HUES6 (cell line): ENCODE measurements at regions not wholly inside any gene's neighbourhood (a gene's known extent, or its start where the extent isn't known, plus 50 kb on each side); places are given as distances from the start of the nearest gene placed in this dataset.
"Not testable (repeated sequence)": the region's sequence is repeated elsewhere in the genome, so short reads cannot be mapped to it uniquely, and the experiment has no call there.

ENCODE experiments used
- H3K27ac ChIP-seq: 2 replicates; pipeline ENCODE4 v1.7.0; 2013; ENCODE audit warnings: low read depth, mild to moderate bottlenecking, low read length, inconsistent platforms
- H3K27me3 ChIP-seq: 2 replicates; pipeline ENCODE4 v1.6.1; 2013; ENCODE audit warnings: low read length; ENCODE audit not compliant: control insufficient read depth, insufficient read depth
- H3K36me3 ChIP-seq: 2 replicates; pipeline ENCODE4 v1.6.1; 2013; ENCODE audit warnings: low read length; ENCODE audit not compliant: control insufficient read depth, insufficient read depth
- H3K4me1 ChIP-seq: 2 replicates; pipeline ENCODE4 v1.6.1; 2013; ENCODE audit warnings: low read length; ENCODE audit not compliant: control insufficient read depth, insufficient read depth
- H3K4me3 ChIP-seq: 2 replicates; pipeline ENCODE4 v1.5.1; 2013; ENCODE audit warnings: low read depth, low read length
- H3K9ac ChIP-seq: one replicate; pipeline ENCODE4 v1.6.1; 2013; ENCODE audit warnings: mild to moderate bottlenecking, low read length
- H3K9me3 ChIP-seq: 2 replicates; pipeline ENCODE4 v1.6.1; 2013; ENCODE audit warnings: low read depth, low read length; ENCODE audit not compliant: control insufficient read depth, insufficient read depth

DNA sequence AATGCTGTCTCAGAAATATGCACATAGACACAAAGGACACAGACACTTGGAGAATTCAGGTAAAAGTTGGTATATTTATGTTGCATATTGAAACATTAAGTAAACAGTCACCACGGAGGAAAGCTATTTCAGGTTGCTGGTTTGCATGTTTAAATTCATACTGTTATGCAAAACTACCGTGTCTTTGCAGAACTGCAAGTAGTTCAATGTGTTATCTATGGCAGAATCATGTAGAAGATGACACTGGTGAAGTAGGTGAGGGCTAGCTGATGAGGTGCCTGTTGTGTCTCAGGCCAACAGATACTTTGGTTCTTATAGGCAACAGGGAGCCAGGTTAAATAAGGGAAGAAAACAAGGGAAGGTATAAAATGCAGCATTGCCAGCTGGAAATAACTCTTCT is 511.3 kb downstream of the DIPK2A start:
- peaks cover 11% of the 10 kb centered on the region; the same call in 1 of the 2 replicates for H3K4me1 ChIP-seq
- H3K27ac ChIP-seq, result no peak overlapping the region

DNA sequence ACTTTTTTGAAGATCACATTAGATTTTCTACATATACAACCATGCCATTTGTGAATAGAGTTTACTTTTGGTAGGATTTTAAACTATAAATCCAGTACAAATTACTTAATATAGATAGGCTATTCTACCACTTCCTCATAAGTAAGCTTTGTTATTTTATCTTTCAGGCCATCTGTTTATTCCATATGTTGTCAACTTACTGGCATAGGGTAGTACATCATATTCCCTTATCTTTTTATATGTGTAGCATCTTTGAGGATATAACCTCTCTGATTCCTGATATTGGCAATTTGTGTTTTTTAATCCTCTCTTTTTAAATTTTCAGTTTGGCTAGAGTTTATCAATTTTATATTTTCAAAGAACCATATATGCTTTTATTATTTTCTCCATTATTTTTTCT is 515.4 kb downstream of the DIPK2A start:
- H3K27me3 ChIP-seq, result no peaks in the 10 kb centered on the region
- no peaks in the 10 kb centered on the region for H3K36me3 ChIP-seq
- no peak overlapping the region for H3K4me3 ChIP-seq
- peaks cover 11% of the 10 kb centered on the region; the same call in 1 of the 2 replicates for H3K4me1 ChIP-seq
- no peaks in the 10 kb centered on the region for H3K9me3 ChIP-seq
- H3K9ac ChIP-seq, result no peak overlapping the region
- H3K27ac ChIP-seq, result no peak overlapping the region

More for the DNA sequence above, 511.3 kb downstream of the DIPK2A start:
- no peaks in the 10 kb centered on the region for H3K9me3 ChIP-seq
- no peak overlapping the region for H3K9ac ChIP-seq
- H3K36me3 ChIP-seq, result no peaks in the 10 kb centered on the region
- no peaks in the 10 kb centered on the region for H3K27me3 ChIP-seq
- no peak overlapping the region for H3K4me3 ChIP-seq

DNA sequence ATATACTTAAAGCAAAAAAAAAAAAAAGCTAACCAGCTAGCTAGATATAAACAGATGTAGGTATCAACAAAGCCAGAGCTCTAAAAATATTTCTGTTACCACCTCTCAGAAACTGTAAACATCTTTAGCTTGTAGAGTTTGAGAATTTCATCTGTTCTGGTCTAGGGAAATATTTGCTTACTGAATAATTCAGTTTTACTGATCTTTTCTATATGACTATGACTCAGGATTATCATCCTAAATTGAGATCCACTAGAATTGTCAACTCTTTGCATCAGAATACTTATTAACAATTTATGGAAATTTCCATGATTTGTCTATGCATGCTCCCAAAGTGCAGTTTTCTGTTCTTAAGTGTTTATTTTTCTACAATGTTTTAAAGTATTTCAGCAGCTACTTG is 517.3 kb downstream of the DIPK2A start:
- Histone ChIP-seq H3K4me1 (0 out of 2 replicates have a peak, but pooled peaks cover 5% of the 10 kb centered on the region), H3K9me3 (no peaks in the 10 kb centered on the region), H3K36me3 (no peaks in the 10 kb centered on the region), H3K9ac (no peak overlapping the region), H3K27ac (no peak overlapping the region), H3K4me3 (no peak overlapping the region), H3K27me3 (no peaks in the 10 kb centered on the region)

DNA sequence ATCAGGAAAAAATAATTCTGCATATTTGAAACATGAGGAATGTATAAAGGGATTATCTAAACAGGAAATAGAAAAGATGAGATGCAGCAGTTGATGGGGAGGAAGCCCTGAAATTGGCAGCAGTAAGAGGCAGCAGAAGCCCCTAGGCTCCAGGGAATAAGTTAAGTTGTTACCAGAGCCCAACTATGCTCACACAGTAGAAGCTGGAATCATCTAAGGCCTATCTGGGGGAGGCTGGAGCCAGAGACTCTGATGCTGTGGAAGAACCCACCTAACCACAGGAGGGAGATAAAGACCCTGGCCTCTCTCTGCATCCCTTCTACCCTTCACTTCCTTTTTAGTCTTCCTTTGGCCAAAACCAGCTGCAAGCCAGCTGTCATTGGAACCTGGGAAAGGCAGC is 519.7 kb downstream of the DIPK2A start:
- Histone ChIP-seq H3K9ac (no peak overlapping the region), H3K27ac (no peak overlapping the region), H3K4me1 (no peaks in the 10 kb centered on the region; the same call in 1 of the 2 replicates), H3K36me3 (no peaks in the 10 kb centered on the region), H3K9me3 (no peaks in the 10 kb centered on the region), H3K27me3 (no peaks in the 10 kb centered on the region), H3K4me3 (no peak overlapping the region)

DNA sequence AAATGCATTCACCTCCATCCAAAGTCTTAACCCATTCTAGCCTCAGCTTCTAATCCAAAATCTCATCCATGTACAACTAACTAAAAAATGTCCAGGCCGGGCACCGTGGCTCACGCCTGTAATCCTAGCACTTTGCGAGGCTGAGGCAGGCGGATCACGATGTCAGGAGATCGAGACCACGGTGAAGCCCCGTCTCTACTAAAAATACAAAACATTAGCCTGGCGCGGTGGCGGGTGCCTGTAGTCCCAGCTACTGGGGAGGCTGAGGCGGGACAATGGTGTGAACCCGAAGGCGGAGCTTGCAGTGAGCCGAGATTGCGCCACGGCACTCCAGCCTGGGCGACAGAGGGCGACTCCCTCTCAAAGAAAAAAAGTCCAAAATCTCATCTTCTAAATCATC is 523.0 kb downstream of the DIPK2A start:
- not testable (repeated sequence) for H3K27me3 ChIP-seq, H3K4me1 ChIP-seq, H3K9me3 ChIP-seq, H3K4me3 ChIP-seq, H3K36me3 ChIP-seq, H3K9ac ChIP-seq, H3K27ac ChIP-seq

DNA sequence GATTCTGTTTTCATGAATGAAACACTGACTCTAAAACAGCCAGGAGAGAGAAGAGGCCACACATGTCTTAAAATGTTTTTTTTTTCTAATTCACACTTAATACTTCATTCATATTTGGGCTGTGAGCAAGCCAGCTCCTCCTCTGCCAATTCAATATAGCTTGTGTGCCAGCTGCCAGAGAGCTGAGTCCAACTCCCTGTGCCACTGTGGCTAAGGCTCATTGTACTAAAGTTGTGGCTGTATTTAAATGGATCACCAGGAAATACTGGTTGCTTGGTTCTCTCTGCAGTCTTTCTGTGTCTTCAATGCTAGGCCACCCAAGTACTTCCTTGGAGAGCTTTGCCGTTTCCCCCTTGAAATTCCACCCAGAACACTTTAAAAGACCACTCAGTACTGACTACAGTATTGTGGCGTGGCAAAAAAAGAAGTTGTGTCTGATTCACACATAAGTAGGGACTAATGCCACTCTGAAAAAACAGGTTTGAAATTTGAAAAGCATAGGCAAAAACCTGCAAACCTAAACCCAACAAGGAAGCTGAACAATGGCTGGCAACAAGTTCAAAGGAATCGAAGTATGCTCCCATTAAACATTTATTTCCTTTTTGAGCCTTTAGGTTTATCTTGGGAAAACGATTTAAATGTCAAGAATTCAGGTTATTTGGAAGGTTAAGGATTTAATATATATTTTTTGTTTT is 524.7 kb downstream of the DIPK2A start:
- Histone ChIP-seq H3K9ac (no peak overlapping the region), H3K36me3 (no peaks in the 10 kb centered on the region), H3K4me1 (no peaks in the 10 kb centered on the region; the same call in 1 of the 2 replicates), H3K27me3 (no peaks in the 10 kb centered on the region), H3K4me3 (no peak overlapping the region), H3K9me3 (no peaks in the 10 kb centered on the region), H3K27ac (no peak overlapping the region)

DNA sequence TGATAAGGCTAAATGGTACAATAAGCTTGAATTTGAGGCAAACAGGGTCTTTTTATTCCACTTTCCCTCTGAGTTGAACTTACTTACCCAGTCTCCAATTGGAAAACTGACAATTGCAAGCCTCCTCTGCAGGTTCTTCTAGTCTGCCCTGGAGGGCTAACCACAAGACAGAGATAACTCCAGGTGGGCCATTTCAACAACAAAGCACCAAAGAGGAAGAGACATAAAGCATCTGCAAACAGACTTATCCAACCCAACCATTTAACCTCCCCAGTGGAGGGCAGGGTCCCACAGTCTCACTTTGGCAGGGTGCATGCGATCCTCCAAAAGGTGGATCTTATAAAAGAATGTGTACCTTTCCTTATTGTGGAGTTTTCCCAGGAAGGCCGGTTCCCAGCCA is 525.8 kb downstream of the DIPK2A start:
- Histone ChIP-seq H3K27me3 (no peaks in the 10 kb centered on the region), H3K4me3 (no peak overlapping the region), H3K36me3 (no peaks in the 10 kb centered on the region), H3K9ac (no peak overlapping the region), H3K4me1 (peaks cover 5% of the 10 kb centered on the region), H3K9me3 (no peaks in the 10 kb centered on the region), H3K27ac (no peak overlapping the region)

DNA sequence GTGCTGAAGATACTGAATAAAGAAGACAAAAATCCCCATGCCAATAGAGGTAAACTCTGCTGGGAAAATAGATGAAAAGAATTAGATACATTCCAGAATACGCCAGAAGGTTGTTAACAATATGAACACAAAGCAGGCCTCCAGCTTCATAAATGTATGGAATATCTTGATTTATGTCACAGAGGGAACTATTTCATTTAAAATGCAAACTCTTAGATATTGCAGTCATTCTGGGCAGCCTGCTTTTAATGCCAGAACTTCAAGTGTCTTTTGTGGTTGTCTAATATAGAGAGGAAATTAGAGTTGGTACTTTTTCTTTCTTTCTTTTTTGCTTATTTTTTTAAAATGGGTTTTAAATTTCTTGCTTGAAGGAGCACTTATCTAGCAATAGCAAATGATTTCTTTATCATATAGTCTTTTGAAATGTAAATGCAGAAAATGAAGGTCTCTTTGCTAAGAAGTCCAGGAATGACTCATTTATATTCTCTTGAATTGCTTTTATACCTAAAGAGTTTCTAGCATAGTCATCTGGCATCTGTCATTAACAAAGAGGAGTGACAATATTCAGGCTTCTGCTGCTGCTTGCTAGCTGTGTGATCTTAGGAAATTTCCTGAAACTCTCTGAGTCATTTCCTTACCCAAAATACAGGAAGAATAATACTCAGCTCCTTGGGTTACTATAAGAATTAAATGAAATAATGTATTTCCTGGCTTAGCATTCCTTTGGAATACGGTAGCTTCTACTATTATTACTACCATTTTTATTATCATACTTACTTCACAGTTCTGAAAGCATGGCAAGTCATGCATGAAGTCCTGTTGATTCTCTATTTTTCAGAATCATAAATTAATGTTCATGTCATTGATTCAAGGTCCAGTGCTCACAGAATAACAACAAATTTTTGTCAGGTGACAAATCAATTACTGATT is 527.6 kb downstream of the DIPK2A start:
- H3K4me3 ChIP-seq, result no peak overlapping the region
- H3K27me3 ChIP-seq, result no peaks in the 10 kb centered on the region
- no peak overlapping the region for H3K27ac ChIP-seq
- H3K9ac ChIP-seq, result no peak overlapping the region
- H3K36me3 ChIP-seq, result no peaks in the 10 kb centered on the region
- peaks cover 9% of the 10 kb centered on the region for H3K4me1 ChIP-seq
- no peaks in the 10 kb centered on the region for H3K9me3 ChIP-seq

DNA sequence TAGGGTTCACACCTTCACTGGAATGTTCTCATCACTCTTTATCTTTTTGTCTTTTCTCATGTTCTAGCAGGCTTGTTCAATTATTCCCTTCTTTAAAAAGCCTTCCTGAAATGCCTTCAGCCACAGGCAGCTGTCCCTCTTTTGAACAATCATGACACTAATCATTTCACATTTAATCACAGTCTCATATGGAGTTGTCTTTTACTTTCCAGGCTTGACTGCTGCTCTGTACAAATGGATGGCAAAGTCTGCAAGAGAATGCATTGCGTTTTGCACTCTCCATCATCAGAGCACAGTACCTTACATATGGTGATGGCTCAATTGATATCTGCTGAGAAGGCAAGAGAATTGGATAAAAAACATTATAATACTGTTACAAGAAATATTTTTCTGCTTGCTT is 529.8 kb downstream of the DIPK2A start:
- H3K36me3 ChIP-seq, result no peaks in the 10 kb centered on the region
- H3K4me1 ChIP-seq, result peaks cover 9% of the 10 kb centered on the region
- H3K9me3 ChIP-seq, result no peaks in the 10 kb centered on the region
- H3K27me3 ChIP-seq, result no peaks in the 10 kb centered on the region
- no peak overlapping the region for H3K4me3 ChIP-seq
- H3K9ac ChIP-seq, result no peak overlapping the region
- H3K27ac ChIP-seq, result no peak overlapping the region

DNA sequence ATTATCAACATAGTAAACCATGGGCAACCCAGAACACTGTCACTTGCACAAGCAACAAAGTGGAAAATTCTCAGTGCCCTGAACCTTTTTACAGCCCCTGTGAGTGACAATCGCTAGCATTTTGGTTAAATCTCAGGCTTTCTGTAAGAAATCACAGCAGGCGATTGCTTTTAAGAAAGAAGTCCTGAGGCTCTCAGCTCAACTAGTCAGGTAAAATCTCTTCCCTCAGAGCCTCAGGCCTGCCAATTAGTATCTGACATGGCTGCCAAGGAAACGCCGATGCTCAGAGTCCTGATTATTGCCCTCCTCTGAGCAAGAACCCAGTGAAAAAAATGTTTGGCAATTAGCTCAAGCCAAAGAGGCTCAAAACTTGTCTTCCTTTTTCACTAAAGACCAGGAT is 530.8 kb downstream of the DIPK2A start:
- Histone ChIP-seq H3K9ac (no peak overlapping the region), H3K4me3 (no peak overlapping the region), H3K9me3 (no peaks in the 10 kb centered on the region), H3K36me3 (no peaks in the 10 kb centered on the region), H3K27ac (no peak overlapping the region), H3K4me1 (peaks cover 9% of the 10 kb centered on the region), H3K27me3 (no peaks in the 10 kb centered on the region)

DNA sequence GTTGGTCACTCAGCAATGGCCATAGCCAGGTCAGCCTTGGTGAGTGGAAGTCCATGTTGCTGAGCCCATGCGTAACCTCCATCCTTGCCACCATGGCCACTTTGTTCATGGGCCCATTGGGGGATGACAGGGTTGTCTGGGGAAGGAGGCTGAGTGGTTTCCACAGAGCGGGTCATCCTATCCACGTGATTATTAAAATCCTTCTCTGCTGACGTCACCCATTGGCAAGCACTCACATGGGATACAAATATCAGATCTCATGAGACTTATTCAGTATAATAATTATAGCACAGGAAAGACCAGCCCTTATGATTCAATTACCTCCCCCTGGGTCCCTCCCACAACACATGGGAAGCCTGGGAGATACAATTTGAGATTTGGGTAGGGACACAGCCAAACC is 534.8 kb downstream of the DIPK2A start:
- not testable (repeated sequence) for H3K4me3 ChIP-seq, H3K9me3 ChIP-seq, H3K27me3 ChIP-seq, H3K27ac ChIP-seq, H3K36me3 ChIP-seq, H3K9ac ChIP-seq, H3K4me1 ChIP-seq
